DND-41 (cell line): ENCODE measurements at regions not wholly inside any gene's neighbourhood (a gene's known extent, or its start where the extent isn't known, plus 50 kb on each side); places are given as distances from the start of the nearest gene placed in this dataset.

Source experiments
- CTCF ChIP-seq: IDR thresholded peaks from 2 replicates; pipeline ENCODE4 v1.5.1; 2012; ENCODE audit warnings: borderline replicate concordance, low read length, moderate library complexity, mild to moderate bottlenecking; ENCODE audit not compliant: poor library complexity, severe bottlenecking; ENCODE audit errors: extremely low read depth
- EZH2 ChIP-seq: IDR thresholded peaks from 3 replicates; pipeline ENCODE4 v1.6.1; 2012; ENCODE audit warnings: borderline replicate concordance, low read depth, mild to moderate bottlenecking, moderate library complexity, low read length, inconsistent platforms; ENCODE audit not compliant: severe bottlenecking

- TF ChIP-seq EZH2 = no peak
- no peak for TF ChIP-seq CTCF
These were observed 314.7 kb upstream of the PRKX start for GRCh38 chrX:4028151-4028550.
